ENCODE measurements at regions not wholly inside any gene's neighbourhood (a gene's known extent, or its start where the extent isn't known, plus 50 kb on each side); places are given as distances from the start of the nearest gene placed in this dataset.
"Not testable (repeated sequence)": the region's sequence is repeated elsewhere in the genome, so short reads cannot be mapped to it uniquely, and the experiment has no call there.

DNA sequence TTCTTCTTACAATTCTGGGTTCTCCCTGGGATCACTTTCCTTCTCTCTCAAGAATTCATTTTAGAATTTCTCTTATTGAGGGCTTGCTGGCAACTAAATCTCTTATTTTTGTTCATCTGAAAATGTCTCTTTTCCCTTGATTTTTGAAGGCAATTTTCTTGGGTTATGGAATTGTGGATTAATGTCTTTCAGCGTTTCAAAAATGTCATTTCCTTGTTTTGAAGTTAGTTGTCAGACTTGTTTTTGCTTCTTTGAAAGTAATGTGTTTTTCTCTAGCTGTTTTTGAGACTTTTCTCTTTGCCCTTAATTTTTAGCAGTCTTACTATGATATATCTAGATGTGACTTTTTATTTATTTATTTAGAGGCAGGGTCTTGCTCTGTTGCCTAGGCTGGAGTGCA lies 205.7 kb downstream of the CHIC2 start:
- Histone ChIP-seq H3K4me3 (ENCODE audit: low read depth in 1 of 2, low read length in 2 of 2) (no peak overlapping the region), H3K4me1 (ENCODE audit: control insufficient read depth in 1 of 2, insufficient read depth in 2 of 2, low read length in 2 of 2) (no peaks in the 10 kb centered on the region), H3K27ac (ENCODE audit: low read depth, low read length) (no peak overlapping the region), H3K9me3 (ENCODE audit: control insufficient read depth in 1 of 2, low read length in 2 of 2) (no peaks in the 10 kb centered on the region), H3K9ac (ENCODE audit: low read depth in 1 of 2, low read length in 2 of 2) (no peak overlapping the region), H3K36me3 (ENCODE audit: control insufficient read depth in 1 of 2, insufficient read depth in 2 of 2, low read length in 2 of 2) (no peaks in the 10 kb centered on the region), H3K27me3 (ENCODE audit: control insufficient read depth in 1 of 2, insufficient read depth in 2 of 2, low read length in 2 of 2) (no peaks in the 10 kb centered on the region)

DNA sequence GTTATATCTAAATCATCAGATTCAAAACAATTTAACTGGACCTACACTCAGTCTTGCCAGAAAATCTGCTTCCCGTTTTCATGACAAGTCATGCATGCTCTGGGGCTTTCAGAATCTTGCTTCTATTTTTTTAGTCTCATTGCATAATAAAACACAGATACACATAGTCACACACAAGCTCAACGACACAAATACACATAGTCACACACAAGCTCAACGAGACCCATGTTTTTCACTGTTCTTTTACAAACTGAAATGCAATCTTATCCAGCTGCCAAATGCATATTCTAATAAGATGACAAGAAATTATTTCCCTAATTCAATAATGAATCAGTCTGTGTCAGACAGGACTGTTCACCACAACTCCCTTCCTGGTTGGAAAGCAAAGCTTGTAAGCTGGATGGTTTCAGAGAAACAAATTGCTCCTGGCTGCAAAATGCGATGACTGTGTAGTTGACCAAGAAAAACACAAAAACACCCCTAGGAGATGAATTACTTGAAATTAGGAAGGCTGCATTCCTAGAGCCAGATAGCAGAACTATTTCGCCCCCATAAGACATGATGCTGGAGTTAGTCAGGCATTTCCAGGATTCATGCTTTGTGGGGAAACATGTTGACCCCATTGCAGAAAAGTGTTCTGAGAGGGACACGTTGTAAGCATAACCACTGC lies 208.7 kb downstream of the CHIC2 start:
- Histone ChIP-seq H3K27me3 (ENCODE audit: control insufficient read depth in 1 of 2, insufficient read depth in 2 of 2, low read length in 2 of 2) (no peaks in the 10 kb centered on the region), H3K36me3 (ENCODE audit: control insufficient read depth in 1 of 2, insufficient read depth in 2 of 2, low read length in 2 of 2) (no peaks in the 10 kb centered on the region), H3K27ac (ENCODE audit: low read depth, low read length) (no peak overlapping the region), H3K9me3 (ENCODE audit: control insufficient read depth in 1 of 2, low read length in 2 of 2) (no peaks in the 10 kb centered on the region), H3K4me3 (ENCODE audit: low read depth in 1 of 2, low read length in 2 of 2) (no peak overlapping the region), H3K9ac (ENCODE audit: low read depth in 1 of 2, low read length in 2 of 2) (no peak overlapping the region), H3K4me1 (ENCODE audit: control insufficient read depth in 1 of 2, insufficient read depth in 2 of 2, low read length in 2 of 2) (no peaks in the 10 kb centered on the region)

DNA sequence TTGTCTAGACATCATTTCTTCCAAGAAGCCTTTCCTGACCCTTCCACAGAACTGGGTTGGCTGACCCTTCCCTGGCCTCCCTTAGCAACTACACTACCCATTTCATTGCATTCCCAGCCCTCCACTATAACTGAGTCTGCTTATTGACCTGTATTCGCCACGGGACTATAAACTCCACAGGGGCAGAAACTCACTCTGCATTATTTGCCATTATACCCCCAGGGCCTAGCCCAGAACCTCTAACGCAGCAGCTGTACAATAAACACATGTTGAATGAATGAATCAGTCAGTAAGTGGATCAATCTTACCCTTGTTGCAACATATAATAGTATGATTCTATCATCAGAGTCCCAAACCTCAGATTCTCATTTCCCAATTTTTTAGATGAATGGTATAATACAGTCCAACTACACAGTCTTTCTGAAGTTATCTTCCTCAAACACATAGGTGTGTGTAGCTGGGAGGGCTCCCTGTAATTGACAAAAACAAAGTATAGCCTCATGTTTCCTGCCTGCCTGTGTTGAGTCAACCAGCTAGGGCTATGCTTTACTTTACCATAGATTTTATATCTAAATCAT lies 209.3 kb downstream of the CHIC2 start:
- no peaks in the 10 kb centered on the region for H3K36me3 ChIP-seq (ENCODE audit: control insufficient read depth in 1 of 2, insufficient read depth in 2 of 2, low read length in 2 of 2)
- no peaks in the 10 kb centered on the region for H3K9me3 ChIP-seq (ENCODE audit: control insufficient read depth in 1 of 2, low read length in 2 of 2)
- no peak overlapping the region for H3K27ac ChIP-seq (ENCODE audit: low read depth, low read length)
- no peak overlapping the region for H3K4me3 ChIP-seq (ENCODE audit: low read depth in 1 of 2, low read length in 2 of 2)
- H3K27me3 ChIP-seq (ENCODE audit: control insufficient read depth in 1 of 2, insufficient read depth in 2 of 2, low read length in 2 of 2) = no peaks in the 10 kb centered on the region
- no peak overlapping the region for H3K9ac ChIP-seq (ENCODE audit: low read depth in 1 of 2, low read length in 2 of 2)
- H3K4me1 ChIP-seq (ENCODE audit: control insufficient read depth in 1 of 2, insufficient read depth in 2 of 2, low read length in 2 of 2) = no peaks in the 10 kb centered on the region

DNA sequence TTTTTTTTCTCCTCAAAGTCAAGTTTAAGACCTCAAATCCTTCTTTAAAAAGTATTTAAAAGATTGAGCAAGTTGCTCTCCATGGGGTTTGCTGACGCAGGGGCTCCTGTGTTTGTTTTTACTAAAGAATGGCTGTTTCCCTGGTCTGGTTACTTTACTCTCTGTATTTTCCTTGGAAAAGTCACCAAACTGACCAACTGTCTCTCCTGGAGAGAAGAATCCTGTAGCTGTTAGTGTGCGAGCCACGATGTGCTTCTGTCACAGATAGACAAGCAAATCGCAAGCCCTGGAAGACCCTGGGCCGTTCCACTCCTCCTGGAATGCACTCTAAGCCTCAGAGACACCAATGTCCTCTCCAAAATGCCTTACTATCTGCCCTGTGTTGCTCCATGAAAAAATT lies 212.1 kb downstream of the CHIC2 start:
- Histone ChIP-seq H3K27me3 (ENCODE audit: control insufficient read depth in 1 of 2, insufficient read depth in 2 of 2, low read length in 2 of 2) (no peaks in the 10 kb centered on the region), H3K36me3 (ENCODE audit: control insufficient read depth in 1 of 2, insufficient read depth in 2 of 2, low read length in 2 of 2) (no peaks in the 10 kb centered on the region), H3K9me3 (ENCODE audit: control insufficient read depth in 1 of 2, low read length in 2 of 2) (no peaks in the 10 kb centered on the region), H3K9ac (ENCODE audit: low read depth in 1 of 2, low read length in 2 of 2) (no peak overlapping the region), H3K27ac (ENCODE audit: low read depth, low read length) (no peak overlapping the region), H3K4me1 (ENCODE audit: control insufficient read depth in 1 of 2, insufficient read depth in 2 of 2, low read length in 2 of 2) (peaks cover 0 to 3% of the 10 kb centered on the region in 2 donors), H3K4me3 (ENCODE audit: low read depth in 1 of 2, low read length in 2 of 2) (no peak overlapping the region)

DNA sequence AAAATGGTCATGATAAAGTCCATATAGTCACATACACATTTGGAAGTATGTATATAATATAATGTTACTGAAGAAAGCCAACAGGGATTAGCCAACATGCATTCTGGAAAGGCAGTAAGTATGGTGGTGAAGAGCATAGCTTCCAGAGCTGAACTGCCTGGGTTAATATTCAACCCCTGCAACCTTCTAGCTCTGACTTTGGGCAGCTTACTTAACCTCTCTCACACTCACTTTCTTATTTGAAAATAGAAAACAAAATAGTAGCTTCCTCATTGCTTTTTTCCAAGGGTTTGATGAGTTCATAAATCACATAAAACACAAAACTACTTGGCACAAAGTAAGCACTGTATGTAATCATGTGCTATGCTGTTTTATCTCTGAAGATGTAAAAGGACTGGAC lies 216.4 kb downstream of the CHIC2 start:
- no peaks in the 10 kb centered on the region for H3K9me3 ChIP-seq (ENCODE audit: control insufficient read depth in 1 of 2, low read length in 2 of 2)
- H3K4me1 ChIP-seq (ENCODE audit: control insufficient read depth in 1 of 2, insufficient read depth in 2 of 2, low read length in 2 of 2) = peaks cover 0 to 3% of the 10 kb centered on the region in 2 donors
- H3K27ac ChIP-seq (ENCODE audit: low read depth, low read length) = no peak overlapping the region

DNA sequence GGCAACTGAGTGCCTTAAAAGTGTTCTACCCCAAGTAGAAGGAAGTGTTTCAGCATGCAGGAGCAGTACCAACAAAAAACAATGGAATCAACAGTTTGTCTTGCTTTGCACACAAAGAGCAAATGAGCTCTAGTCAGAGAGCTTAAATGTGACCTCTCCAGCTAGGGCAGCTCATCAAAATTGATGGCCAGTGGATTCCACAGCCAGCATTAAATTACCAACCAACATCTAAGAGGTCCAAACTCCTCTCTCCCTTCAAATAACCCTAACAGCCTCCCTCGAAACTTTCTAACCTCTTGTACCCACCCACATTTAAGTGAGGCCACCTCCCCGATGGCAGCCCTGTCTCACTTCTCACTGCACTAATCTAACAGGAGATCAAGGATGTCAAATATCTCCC lies 219.9 kb downstream of the CHIC2 start:
- H3K9me3 ChIP-seq (ENCODE audit: control insufficient read depth in 1 of 2, low read length in 2 of 2) = no peaks in the 10 kb centered on the region
- no peak overlapping the region for H3K9ac ChIP-seq (ENCODE audit: low read depth in 1 of 2, low read length in 2 of 2)
- no peak overlapping the region for H3K4me3 ChIP-seq (ENCODE audit: low read depth in 1 of 2, low read length in 2 of 2)
- H3K4me1 ChIP-seq (ENCODE audit: control insufficient read depth in 1 of 2, insufficient read depth in 2 of 2, low read length in 2 of 2) = peaks cover 0 to 3% of the 10 kb centered on the region in 2 donors
- H3K27me3 ChIP-seq (ENCODE audit: control insufficient read depth in 1 of 2, insufficient read depth in 2 of 2, low read length in 2 of 2) = no peaks in the 10 kb centered on the region
- H3K36me3 ChIP-seq (ENCODE audit: control insufficient read depth in 1 of 2, insufficient read depth in 2 of 2, low read length in 2 of 2) = no peaks in the 10 kb centered on the region
- no peak overlapping the region for H3K27ac ChIP-seq (ENCODE audit: low read depth, low read length)

More for the DNA sequence above, 216.4 kb downstream of the CHIC2 start:
- H3K9ac ChIP-seq (ENCODE audit: low read depth in 1 of 2, low read length in 2 of 2) = no peak overlapping the region
- H3K27me3 ChIP-seq (ENCODE audit: control insufficient read depth in 1 of 2, insufficient read depth in 2 of 2, low read length in 2 of 2) = no peaks in the 10 kb centered on the region
- H3K36me3 ChIP-seq (ENCODE audit: control insufficient read depth in 1 of 2, insufficient read depth in 2 of 2, low read length in 2 of 2) = no peaks in the 10 kb centered on the region
- H3K4me3 ChIP-seq (ENCODE audit: low read depth in 1 of 2, low read length in 2 of 2) = no peak overlapping the region

DNA sequence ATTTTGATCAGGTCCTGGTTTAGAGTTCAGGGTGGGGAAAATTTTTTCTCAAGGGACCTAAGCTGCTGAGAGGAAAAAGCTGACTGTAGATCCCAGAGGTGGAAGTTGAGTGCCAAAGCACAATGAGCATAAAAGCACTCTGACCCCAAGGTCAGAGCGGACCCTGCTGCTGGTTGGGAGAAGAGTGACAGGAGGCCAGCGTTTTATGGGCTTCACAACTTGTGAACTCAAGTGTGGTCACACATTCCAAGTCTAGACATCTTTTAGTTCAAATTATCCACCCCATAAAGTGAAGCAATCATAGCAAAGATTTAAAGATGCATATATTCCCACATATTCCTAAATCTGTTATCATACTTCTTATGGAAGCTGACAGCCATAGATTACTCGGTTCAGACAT lies 220.3 kb downstream of the CHIC2 start:
- no peaks in the 10 kb centered on the region for H3K9me3 ChIP-seq (ENCODE audit: control insufficient read depth in 1 of 2, low read length in 2 of 2)
- no peaks in the 10 kb centered on the region for H3K27me3 ChIP-seq (ENCODE audit: control insufficient read depth in 1 of 2, insufficient read depth in 2 of 2, low read length in 2 of 2)
- H3K4me3 ChIP-seq (ENCODE audit: low read depth in 1 of 2, low read length in 2 of 2) = no peak overlapping the region
- no peaks in the 10 kb centered on the region for H3K36me3 ChIP-seq (ENCODE audit: control insufficient read depth in 1 of 2, insufficient read depth in 2 of 2, low read length in 2 of 2)
- peaks cover 0 to 3% of the 10 kb centered on the region in 2 donors for H3K4me1 ChIP-seq (ENCODE audit: control insufficient read depth in 1 of 2, insufficient read depth in 2 of 2, low read length in 2 of 2)
- H3K27ac ChIP-seq (ENCODE audit: low read depth, low read length) = no peak overlapping the region
- no peak overlapping the region for H3K9ac ChIP-seq (ENCODE audit: low read depth in 1 of 2, low read length in 2 of 2)

DNA sequence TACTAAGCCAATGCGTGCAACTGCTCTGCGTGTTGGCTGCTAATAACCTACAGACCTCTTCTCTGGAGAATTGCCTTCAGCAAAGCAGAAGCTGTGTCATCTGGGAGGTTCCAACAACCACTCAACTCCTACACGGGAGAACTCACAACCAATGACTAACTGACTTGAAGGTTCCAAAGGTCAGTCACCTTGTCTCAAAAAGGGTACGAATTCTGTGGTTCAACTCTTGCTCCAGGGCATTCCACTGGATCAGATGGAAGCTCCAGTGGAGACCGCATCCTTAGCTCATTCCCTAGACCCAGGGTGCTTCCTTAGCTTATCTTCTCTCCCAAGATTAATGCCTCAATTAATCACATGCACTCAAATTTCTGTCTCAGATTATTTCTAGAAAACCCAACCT lies 222.7 kb downstream of the CHIC2 start:
- no peak overlapping the region for H3K4me3 ChIP-seq (ENCODE audit: low read depth in 1 of 2, low read length in 2 of 2)
- H3K27ac ChIP-seq (ENCODE audit: low read depth, low read length) = no peak overlapping the region
- H3K9me3 ChIP-seq (ENCODE audit: control insufficient read depth in 1 of 2, low read length in 2 of 2) = no peaks in the 10 kb centered on the region
- no peaks in the 10 kb centered on the region for H3K27me3 ChIP-seq (ENCODE audit: control insufficient read depth in 1 of 2, insufficient read depth in 2 of 2, low read length in 2 of 2)
- no peaks in the 10 kb centered on the region for H3K4me1 ChIP-seq (ENCODE audit: control insufficient read depth in 1 of 2, insufficient read depth in 2 of 2, low read length in 2 of 2)
- H3K9ac ChIP-seq (ENCODE audit: low read depth in 1 of 2, low read length in 2 of 2) = no peak overlapping the region
- no peaks in the 10 kb centered on the region for H3K36me3 ChIP-seq (ENCODE audit: control insufficient read depth in 1 of 2, insufficient read depth in 2 of 2, low read length in 2 of 2)

DNA sequence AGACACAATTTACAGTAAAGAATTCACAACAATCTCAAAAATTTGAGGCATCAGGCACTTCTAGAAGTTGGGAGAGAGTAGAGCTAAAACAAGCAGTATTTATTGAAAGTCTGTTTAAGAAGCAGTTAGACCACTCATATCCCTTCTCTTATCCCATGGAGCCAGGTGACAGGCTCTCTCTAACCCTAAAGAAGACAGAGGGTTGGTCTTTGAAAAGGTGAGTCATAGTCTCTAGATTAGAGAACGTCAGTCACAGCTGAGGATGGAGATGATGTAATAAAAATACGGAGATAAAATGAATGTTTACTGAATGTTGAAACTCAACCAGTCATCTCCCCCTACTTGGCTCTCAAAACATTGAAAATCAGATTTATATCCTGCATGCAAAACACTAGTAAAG lies 223.8 kb downstream of the CHIC2 start:
- H3K36me3 ChIP-seq (ENCODE audit: control insufficient read depth in 1 of 2, insufficient read depth in 2 of 2, low read length in 2 of 2) = no peaks in the 10 kb centered on the region

DNA sequence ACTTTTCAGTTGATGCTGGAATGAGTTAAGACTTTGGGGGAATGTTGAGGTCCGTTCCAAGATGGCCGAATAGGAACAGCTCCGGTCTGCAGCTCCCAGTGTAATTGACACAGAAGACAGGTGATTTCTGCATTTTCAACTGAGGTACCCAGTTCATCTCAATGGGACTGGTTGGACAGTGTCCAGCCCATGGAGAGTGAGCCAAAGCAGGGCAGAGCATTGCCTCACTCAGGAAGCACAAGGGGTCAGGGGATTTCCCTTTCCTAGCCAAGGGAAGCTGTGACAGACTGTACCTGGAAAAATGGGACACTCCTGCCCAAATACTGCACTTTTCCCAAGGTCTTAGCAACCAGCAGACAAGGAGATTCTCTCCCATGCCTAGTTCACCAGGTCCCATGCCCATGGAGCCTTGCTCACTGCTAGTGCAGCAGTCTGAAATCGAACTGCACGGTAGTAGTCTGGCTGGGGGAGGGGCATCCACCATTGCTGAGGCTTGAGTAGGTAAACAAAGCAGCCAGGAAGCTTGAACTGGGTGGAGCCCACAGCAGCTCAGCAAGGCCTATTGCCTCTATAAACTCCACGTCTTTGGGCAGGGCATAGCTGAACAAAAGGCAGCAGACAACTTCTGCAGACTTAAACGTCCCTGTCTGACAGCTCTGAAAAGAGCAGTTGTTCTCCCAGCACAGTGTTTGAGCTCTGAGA lies 231.0 kb downstream of the CHIC2 start:
- H3K4me3 ChIP-seq (ENCODE audit: low read depth in 1 of 2, low read length in 2 of 2); H3K9ac ChIP-seq (ENCODE audit: low read depth in 1 of 2, low read length in 2 of 2); H3K36me3 ChIP-seq (ENCODE audit: control insufficient read depth in 1 of 2, insufficient read depth in 2 of 2, low read length in 2 of 2); H3K27me3 ChIP-seq (ENCODE audit: control insufficient read depth in 1 of 2, insufficient read depth in 2 of 2, low read length in 2 of 2); H3K4me1 ChIP-seq (ENCODE audit: control insufficient read depth in 1 of 2, insufficient read depth in 2 of 2, low read length in 2 of 2); H3K27ac ChIP-seq (ENCODE audit: low read depth, low read length): not testable (repeated sequence)
- H3K9me3 ChIP-seq (ENCODE audit: control insufficient read depth in 1 of 2, low read length in 2 of 2) = peaks cover 9 to 24% of the 10 kb centered on the region in 2 donors

More for the DNA sequence above, 223.8 kb downstream of the CHIC2 start:
- no peaks in the 10 kb centered on the region for H3K4me1 ChIP-seq (ENCODE audit: control insufficient read depth in 1 of 2, insufficient read depth in 2 of 2, low read length in 2 of 2)
- no peak overlapping the region for H3K27ac ChIP-seq (ENCODE audit: low read depth, low read length)
- H3K9me3 ChIP-seq (ENCODE audit: control insufficient read depth in 1 of 2, low read length in 2 of 2) = no peaks in the 10 kb centered on the region
- H3K27me3 ChIP-seq (ENCODE audit: control insufficient read depth in 1 of 2, insufficient read depth in 2 of 2, low read length in 2 of 2) = no peaks in the 10 kb centered on the region
- H3K9ac ChIP-seq (ENCODE audit: low read depth in 1 of 2, low read length in 2 of 2) = no peak overlapping the region
- H3K4me3 ChIP-seq (ENCODE audit: low read depth in 1 of 2, low read length in 2 of 2) = no peak overlapping the region
